NCI-H187 treated with DMSO at 0.1 percent for 48 hours (cell line): ENCODE measurements at regions not wholly inside any gene's neighbourhood (a gene's known extent, or its start where the extent isn't known, plus 50 kb on each side); places are given as distances from the start of the nearest gene placed in this dataset.
"Not testable (repeated sequence)": the region's sequence is repeated elsewhere in the genome, so short reads cannot be mapped to it uniquely, and the experiment has no call there.

Experiments
- DNase-seq: peaks from one replicate; lab custom pipeline; 2025; lab: John Stamatoyannopoulos, UW

GRCh38 chr12:18849080-18849479 lies 111.2 kb downstream of the CAPZA3 start:
- DNase-seq, result no peak

GRCh38 chr12:18849761-18850160 lies 111.8 kb downstream of the CAPZA3 start:
- DNase-seq, result no peak

DNA sequence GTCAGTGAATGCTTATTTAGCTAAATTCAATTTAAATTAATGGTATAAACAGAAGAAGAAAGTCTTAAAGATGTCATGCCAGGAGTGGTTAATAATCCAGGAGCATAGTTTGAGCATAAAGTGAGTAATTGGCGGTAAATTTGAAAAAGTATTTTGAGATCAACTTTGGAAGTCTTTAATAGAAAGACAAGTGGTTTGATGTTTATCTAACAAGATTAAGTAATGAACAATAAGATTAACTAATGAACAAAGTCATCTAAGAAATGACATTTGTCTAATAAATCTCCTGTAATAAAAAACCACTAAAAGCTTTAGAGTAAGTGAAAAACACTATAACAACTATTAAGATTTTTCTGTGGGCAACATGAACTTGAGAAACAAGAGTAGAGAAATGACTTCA lies 112.8 kb downstream of the CAPZA3 start:
- DNase-seq, result no peak

- DNase-seq, result no peak
These were observed 113.4 kb downstream of the CAPZA3 start for GRCh38 chr12:18851271-18851670.

- DNase-seq, result no peak
These were observed 115.8 kb downstream of the CAPZA3 start for GRCh38 chr12:18853570-18854366.

GRCh38 chr12:18857656-18858055 lies 119.7 kb downstream of the CAPZA3 start:
- no peak for DNase-seq

DNA sequence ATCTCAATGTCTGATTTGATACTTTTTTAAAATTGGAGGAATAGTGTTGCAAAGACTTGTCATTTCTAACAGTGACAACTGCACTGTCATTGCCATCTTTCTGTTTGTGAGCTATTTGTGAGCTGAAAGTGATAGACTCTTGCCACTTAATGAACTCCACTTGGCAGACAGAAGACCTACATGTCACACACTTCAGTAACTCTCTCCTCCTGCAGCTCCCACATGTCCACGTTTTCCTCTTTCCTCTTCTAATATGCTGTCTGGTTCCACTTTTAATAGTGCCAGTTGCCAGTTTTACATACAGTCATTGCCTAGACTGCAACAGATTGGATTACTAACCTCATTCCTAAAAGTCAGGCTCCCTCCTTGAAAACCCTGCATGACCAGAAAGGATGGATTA lies 121.5 kb downstream of the CAPZA3 start:
- no peak for DNase-seq

- no peak for DNase-seq
These were observed 123.5 kb downstream of the CAPZA3 start for GRCh38 chr12:18861287-18861858.

DNA sequence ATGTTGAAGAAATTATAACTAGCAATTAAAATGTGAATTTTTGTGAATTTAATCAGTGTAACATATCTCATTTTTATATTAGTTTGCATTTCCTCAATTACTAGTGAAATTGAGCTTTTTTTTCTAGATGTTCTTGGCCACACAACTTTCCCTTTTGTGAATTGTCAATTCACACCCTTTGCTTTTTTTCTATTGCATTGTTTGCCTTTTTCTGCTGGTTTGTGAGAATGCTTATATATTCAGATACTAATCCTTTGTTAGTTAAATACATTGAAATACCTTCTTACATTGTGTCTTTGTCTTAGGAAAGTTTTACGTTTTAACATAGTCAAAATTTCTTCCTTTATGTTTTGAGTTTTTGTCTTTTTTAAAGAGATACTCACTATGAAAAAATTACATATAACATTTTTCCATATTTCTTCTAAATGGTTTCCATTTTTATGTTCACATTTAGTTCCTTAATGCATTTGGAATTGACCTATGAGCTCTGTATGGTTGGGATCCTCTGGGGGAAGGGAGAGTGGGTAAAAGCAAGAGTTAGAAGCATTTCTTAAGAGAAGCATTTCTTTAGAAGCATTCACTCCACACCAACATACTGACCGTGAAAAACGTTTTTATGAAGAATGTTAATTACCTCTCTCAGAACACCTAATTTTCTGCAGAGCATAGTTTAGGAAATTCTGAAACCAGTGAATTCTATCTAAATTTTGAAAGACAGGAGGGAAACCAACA lies 126.0 kb downstream of the CAPZA3 start:
- DNase-seq, result no peak

DNA sequence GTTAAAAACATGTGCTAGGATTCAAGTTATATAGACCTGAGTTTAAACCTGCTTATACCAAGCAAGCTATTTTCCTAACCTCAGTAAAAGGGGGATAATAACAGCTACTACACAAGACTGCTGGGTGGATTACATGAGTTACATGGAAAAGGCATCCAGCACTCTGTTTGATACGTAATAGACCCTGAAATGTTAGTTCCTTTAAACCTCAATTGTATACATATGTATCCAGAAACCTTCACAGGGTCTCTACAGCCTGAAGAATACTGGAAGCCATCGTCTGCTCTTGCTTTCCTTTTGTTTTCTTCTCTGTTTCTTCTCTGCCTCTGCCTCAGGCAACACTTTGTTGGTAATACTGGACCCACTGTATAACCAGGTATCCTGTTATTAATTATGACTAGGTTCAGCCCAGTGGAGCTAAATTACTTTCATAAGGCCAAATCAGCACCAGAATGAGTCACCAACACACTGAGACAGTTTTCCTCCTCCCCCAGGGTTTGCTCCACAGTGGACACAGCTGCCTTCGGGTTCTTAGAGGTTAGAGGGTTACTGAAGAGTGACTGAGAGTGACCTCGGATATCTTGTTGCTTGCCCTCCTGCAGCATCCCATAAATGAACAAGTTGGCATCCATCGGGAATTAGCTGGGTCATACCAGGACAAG lies 127.1 kb downstream of the CAPZA3 start:
- DNase-seq, result no peak

DNA sequence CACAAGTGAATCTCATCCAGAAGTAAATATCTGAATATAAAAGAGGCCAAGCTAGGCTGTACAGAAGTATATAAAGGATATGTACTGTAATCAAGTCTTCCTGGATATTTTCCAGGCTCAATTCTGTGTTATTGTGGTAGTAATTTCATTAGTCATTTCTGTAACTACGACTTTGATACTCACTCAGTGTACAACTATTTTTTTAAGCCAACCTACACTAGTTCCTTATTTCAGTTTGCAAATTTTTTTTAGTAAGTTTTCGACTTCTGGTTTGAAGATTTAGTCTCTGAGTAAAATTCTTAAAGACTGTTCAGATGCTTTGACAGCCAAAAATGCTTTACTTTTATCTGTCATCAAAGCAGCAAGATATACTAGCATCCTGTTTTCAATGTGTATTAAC lies 130.8 kb downstream of the CAPZA3 start:
- DNase-seq, result no peak

- no peak for DNase-seq
These were observed 134.9 kb downstream of the CAPZA3 start for GRCh38 chr12:18872770-18873169.

DNA sequence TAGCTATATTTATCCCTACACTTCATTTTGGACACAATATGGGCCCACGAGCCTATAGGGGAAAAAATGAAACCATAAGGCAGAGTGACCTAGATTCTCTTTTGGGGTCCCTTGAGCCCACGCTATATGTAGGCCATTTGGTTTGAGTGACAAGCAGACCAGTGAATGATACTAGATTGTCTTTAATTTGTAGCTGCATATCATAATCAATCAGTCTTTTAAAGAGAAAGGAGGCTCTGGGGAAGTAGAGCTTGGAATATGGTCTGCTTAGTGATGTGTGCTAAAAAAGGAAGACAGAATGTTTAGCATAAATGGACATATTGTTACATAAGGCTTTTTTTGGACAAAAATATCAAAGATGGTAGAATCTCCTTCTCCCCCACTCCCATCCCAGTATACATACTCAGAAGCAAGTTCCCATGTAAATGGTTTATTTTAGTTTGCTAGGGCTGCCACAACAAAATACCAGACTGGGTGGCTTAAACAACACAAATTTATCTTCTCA lies 140.8 kb downstream of the CAPZA3 start:
- DNase-seq, result no peak

DNA sequence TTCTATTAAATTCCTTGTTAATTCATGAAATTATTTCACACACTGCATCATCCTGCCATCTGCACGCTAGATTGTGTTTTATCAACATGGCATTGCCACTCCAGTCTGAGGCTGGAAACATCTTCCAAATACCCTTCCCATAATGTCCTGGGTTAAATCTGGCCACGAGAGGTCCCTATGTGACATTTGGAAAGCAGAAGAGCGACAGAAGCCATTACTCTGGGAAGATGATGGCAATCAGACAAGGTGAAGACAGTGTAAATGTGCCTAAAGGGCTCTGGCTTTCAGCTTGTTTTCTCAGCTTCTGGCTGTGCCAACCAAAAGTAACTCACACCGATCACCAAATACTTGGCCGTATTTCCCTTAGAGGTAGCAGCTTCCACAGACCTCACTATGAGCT lies 144.8 kb downstream of the CAPZA3 start:
- DNase-seq, result no peak

DNA sequence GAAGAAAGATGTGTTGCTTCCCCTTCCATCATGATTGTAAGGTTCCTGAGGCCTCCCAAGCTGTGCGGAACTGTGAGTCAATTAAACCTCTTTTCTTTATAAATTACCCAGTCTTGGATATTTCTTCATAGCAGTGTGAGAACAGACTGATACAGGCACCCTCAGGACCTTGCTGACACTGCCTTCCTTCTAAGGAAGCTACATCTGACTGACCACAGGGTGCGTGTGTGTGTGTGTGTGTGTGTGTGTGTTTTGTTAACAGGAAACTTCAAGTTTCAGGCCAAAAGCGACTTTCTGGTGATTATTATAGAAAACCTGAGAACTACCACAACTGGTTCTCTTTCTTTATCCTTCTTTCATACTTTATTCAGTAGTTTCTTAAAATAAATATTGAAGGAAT lies 149.0 kb downstream of the CAPZA3 start:
- no peak for DNase-seq

- no peak for DNase-seq
These were observed 149.4 kb downstream of the CAPZA3 start for GRCh38 chr12:18887368-18887767.

DNA sequence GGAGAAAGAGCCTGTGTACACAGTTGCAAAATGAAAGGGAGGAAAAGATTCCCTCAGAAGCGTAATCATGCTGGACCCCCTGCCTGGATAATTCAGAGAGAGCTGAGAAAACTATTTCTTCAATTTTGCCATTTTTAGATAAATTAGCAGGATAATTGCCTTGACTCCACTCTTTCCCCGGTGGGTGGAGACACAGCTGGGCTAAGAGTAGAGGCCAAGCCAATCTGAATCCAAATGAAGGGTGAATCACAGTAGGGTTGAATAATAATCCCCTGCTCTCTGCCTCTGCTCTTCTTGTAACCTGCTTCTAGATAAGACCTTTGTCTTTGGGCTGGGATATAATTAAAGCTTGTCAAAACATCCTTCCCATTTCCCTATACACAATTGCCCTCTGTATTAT lies 150.1 kb downstream of the CAPZA3 start:
- DNase-seq, result no peak

DNA sequence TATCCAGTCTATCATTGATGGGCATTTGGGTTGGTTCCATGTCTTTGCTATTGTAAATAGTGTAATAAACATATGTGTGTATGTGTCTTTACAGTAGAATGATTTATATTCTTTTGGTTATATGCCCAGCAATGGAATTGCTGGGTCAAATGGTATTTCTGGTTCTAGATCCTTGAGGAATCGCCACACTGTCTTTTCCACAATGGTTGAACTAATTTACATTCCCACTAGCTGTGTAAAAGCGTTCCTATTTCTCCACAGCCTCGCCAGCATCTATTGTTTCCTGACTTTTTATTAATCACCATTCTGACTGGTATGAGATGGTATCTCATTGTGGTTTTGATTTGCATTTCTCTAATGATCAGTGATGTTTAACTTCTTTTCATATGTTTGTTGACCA lies 152.7 kb downstream of the CAPZA3 start:
- not testable (repeated sequence) for DNase-seq

DNA sequence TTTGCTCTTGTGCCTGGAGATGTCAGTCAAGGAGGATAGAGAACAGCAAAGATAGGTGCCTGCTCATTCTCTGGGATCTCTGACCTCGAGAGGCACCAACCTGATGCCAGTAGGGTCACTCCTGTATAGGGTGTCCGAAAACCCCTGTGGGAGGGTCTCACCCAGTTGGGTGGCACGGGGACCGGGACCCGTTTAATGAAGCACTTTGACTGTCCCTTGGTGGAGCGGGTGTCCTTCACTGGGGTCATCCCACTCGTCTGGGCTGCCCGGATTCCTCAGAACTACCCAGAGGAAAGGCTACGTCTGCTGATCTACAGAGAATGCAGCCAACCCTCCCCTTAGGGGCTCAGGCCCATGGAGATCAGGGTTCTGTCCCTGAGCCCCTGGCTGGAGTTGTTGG lies 157.6 kb downstream of the CAPZA3 start:
- DNase-seq, result no peak

DNA sequence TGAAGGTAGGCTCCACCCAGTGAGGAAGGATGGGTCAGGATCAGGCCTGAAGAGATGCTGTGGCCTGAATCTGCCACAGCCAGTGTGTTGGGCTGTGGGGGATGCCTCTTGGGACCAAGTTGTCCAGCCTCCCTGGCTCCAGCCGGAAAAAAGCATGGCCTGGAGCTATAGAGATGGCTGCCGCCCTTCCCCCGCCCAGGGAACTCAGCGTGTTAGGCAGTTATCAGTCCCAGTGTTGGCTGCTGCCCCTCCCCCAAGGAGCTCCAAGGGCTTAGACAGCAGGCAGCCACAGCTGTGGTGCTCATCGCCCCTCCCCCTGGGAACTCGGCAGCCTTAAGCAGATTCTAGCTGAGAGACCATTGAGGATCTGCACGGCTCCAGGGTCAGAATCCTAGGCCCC lies 158.0 kb downstream of the CAPZA3 start:
- DNase-seq, result no peak

GRCh38 chr12:18897823-18898222 lies 159.9 kb downstream of the CAPZA3 start:
- DNase-seq, result no peak

- DNase-seq, result no peak
These were observed 160.6 kb downstream of the CAPZA3 start for GRCh38 chr12:18898470-18898869.

GRCh38 chr12:18899162-18899561 lies 161.2 kb downstream of the CAPZA3 start:
- no peak for DNase-seq
